HG02981 (cell line): ENCODE measurements at regions not wholly inside any gene's neighbourhood (a gene's known extent, or its start where the extent isn't known, plus 50 kb on each side); places are given as distances from the start of the nearest gene placed in this dataset.

ENCODE experiments used
- ATAC-seq: cut with Tn5 transposase; IDR thresholded peaks from one replicate; pipeline ENCODE4 v1.9.1; 2021; ENCODE audit warnings: mild to moderate bottlenecking, moderate library complexity; ENCODE audit not compliant: unreplicated experiment

DNA sequence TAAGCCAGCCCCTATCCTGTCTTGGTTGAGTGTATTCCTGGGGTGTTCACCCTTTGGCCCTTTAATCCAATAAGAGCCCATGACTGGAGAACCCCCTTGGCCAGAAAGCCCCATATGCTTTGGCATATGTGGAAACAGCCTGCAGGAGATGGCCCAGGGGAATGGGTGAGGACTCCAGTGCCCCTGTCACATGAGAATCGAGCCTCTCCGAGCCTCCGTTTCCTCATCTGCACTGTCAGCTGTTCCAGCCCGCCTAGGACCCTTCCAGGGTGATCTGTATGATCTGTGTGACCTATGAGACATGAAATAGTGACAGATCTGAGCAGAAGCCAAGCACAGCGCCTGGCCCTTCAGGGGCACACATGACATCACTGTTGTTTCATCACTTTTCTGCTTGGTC, 300.7 kb downstream of the ZNF536 start:
- no peak for ATAC-seq

DNA sequence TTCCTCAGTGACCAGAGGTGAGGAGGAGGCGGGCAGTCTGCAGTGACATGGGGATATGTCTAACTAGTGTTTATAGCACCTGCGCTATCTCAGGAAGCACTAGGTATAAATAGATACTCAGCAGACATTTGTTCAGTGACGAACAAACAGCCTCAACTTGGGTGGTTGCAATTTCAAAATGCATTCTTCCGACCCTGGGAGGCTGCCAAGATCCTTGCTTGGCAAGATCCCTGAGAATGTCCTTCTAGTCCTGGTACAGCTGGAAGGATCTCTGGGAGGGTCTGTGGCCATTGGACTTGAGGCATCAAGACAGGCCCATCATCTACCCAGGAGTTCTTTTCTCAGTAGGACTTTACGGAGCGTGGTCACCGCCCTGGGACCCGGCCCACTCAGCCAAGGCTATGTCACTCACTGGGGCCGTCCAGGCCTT, 299.5 kb downstream of the ZNF536 start:
- ATAC-seq: no peak

DNA sequence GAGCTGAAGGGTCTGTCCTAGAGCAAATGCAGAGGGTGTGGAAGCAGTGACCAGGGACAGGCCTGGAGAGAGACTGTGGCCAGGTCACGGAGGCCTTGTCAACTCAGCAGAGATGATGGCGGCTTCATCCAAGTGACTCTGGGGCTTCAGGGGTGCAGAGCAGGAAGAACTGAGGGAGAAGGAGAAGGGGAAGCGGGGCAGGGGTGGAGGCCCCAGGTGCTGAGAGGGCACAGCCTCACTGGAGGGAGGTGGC, 299.1 kb downstream of the ZNF536 start:
- no peak for ATAC-seq

DNA sequence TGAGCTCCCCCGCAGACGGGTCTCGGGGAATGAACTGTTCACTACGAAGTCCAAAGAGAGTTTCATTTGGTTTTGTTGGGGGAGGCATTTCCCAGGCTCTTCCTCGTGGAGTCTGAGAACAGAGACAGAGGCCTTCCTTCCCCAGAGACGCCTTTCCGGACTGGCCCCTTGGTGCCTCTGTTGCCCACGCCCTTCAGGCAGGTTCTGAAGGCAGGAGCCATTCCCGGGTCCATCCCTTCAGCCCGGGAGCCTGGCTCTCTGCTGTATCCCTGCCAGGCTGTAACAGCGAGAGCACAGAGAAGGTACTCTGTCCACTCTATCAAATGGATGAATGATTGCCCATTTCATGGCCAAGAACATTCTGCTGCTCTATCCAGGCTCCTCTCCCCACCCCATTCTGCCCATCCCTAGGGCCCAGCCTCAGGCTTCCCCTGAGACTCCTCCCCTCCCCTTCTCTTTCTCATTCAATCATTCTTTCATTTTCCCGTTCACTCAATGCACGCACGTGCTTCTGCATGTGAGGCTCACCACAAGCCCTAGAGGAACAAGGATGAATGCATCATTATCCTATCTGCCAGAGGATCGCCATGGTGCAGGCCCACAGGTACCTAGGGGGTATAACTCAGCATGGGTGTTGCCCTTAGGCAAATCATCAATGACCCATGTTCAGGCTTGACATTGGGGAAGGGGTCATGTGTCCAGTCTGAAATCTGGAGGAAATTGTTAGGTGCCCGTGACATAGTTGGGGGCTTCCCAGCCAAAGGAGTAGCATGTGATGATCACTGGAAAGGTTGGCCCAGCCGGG, 298.6 kb downstream of the ZNF536 start:
- ATAC-seq: no peak

DNA sequence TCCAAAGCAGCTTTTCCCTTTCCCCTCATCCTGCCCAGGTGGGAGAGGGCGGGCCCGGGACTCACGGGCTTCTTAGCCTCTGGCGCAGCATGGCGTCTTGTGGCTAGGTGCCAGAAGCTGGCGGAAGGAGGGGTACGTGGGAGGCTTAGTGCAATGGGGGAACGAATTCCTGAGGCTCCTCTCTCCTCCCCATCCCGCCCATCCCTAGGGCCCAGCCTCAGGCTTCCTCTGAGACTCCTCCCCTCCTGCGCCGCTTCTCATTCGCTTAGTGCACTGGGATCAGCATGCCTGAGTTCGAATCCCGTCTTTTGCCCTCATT, 297.8 kb downstream of the ZNF536 start:
- ATAC-seq: no peak

DNA sequence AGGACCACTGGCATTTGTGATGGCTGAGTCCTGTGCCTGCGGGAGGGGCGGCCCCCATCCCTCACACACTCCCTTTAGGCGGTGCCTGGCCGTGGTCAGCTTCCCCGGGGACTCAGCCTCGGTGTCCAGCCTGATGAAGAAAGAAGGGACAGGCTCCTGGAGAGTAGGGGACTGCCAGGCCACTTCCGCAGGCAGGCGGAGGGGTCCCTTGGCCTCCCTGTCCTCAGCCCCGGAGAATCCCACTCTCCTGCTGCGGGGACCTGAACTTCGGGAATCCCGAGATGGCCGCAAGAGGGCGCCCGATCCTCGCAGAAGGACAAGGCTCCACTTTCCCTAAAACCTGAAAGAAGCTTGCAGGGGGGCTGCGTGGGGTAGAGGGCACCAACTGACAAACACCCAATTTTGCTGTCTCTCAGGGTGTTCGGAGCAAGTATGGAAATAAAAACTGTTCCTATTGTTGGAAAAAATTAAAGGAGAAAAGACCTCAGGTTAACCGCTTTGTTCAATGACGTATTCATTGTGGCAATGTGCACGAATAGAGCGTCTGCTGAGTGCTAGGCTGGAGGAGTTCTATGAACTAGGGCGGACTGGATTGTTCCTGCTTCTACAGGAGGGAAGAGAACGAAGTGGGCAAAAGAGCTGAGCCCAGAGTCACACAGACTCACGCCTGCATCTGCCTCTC, 297.3 kb downstream of the ZNF536 start:
- ATAC-seq: no peak

DNA sequence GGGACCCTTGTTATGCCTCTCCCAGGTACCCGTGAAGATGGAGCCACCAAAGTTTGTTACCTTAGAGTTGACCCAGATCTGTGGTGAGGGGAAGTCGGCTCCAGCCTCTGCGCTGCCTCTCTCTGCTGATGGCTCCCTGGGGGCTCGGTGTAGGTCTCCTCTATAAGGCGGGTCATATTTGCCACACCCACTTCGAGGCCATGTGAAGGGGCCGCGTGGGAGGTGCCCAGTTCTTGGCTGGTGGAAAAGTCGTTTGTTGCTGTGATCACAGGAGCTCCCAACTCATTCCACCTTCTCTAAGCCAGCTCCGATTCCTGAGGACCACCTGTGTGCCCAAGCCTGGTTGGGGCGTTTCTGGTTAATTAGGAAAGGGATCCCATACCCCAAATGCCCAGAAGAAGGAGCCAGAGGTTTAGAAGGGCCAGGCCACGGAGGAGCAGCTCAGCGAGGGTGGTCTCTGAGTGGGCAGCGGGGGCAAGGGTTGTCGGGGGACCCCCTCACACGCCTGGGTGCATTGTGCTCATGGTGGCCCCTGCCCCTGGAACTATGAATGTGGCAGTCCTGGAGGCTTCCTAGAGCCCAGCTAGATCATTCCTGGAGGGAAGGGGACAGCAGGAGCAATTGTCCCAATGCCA, 296.5 kb downstream of the ZNF536 start:
- ATAC-seq: no peak

DNA sequence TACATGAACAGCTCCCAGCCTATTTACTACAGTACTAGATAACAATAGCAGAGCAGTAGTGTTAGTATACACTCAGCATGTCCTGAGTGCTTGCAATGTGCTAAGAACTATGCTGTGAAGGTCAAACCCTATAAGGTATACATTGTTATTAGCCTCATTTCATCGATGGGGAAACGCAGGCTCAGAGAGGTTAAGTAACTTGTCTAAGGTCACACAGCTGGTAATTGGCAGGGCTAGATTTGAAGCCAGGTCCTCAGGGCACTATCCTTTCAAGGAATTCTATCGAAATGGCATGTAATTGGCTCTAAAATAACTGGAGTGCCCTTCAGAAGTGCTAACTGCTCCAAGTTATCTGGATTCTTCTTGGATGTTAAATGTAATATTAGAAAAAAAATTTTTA, 295.6 kb downstream of the ZNF536 start:
- ATAC-seq: no peak

DNA sequence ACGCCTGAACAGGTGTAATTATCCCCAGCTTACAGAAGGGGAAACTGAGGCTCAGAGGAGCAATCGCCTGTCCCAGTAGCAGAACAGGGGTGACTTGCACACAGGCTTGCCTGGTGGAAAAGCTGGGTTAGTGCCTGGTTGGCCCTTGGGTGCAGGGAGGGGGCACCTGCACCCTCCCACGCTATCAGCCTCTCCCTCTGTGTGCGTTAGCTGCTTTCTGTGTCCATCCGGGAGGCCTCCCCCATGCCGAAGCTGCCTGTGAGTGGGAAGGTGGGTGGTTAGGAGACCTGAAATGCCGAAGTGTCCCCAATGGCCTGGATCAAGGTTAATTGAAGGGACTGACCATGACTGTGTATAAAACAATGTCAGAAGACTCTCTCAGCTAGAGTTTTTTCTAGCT, 295.0 kb downstream of the ZNF536 start:
- ATAC-seq: no peak

DNA sequence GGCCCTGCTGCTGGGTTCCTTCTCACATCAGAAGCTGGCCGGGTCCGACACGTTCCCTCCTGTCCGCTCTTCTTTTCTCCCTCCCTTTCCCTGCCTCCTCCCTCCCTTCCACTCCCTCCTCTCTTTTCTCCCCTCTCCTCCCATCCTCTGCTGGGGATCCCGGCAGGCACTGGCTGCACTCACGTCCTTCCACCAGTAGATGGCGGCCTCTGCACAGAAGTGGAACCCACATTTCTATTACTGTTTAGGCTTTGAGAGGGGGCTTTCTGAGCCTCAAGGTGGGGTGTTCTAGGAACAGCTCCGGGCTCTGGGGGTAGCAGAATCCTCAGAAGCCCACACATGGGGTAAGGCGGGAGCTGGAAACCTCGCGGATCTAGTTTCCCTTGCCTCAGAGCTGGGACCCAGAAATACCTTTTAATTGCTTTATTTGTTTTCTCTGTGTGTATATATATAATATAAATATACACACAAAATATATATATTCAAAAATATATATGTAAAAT, 294.2 kb downstream of the ZNF536 start:
- no peak for ATAC-seq

DNA sequence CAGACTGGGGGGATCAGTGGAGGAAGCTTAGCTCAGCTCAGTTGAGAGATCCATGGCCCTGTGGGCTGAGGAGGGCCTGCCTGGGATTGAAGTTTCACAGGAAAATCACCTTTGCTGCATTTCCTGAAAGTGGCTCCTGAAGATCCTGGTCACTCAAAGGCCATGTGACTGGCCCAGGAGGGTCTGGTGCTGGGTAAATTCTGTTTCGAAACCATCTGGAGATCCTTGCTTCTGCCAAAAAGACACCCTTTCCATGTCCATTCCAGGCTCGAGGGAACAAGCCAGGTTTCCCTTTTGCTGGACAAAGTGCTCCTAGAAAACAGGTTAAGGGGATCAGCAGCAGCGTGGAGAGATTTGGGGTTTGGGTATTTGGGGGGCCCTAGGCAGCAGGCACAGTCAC, 293.3 kb downstream of the ZNF536 start:
- ATAC-seq: no peak

DNA sequence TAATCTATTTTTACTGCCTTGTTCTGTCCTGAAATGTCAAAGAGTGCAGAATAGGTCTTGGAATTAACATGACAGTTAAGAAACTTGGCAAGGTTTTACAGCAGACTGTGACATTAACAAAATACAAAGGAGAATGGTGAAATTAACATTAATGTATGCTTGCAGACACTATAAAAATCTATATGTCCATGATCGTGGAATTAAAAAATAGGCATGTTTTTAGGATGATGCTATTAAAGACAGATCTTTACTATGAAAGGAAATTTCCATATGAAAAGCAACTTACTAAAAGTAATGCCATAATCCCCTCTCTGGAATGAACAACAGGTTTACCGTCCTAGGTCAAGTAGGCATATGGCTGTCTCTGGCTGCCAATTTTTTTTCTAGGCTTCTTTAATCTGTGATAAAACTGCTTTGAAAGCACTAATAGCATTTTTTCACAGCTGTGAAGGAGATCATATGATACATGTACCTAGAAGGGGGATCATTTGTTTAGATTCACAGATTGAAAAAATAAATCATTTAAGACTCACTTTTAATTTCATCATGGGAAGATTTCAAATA, 291.5 kb downstream of the ZNF536 start:
- no peak for ATAC-seq

DNA sequence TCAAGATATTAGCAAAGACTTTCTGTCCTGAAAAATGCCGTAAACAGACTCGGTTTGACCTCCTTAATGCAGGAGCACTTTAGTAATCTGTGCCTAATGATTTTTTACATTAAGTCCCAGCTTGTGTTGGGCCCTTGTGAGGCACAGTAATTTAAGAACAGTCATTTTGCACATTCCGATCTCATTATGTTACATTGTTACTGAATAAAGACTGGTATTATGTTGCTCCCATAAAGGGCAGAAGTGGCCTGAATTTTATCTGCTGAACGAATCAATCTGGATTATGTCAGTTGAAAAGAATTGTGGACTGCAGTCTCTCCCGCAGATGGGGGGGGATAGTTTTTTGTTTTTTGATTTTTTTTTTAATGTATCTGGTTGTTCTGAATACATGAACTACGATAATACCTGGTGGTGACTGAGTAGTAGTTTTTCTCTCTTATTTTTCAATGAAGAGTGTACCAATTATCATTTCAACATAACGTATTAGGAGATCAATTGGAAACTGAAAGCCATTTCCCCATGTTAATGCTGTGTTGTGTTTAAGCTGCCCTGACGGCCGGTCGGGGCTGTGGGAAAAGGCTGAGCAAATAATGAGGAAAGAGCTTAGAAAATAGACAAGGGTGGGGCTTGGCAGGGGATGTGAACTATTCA, 290.2 kb downstream of the ZNF536 start:
- no peak for ATAC-seq

DNA sequence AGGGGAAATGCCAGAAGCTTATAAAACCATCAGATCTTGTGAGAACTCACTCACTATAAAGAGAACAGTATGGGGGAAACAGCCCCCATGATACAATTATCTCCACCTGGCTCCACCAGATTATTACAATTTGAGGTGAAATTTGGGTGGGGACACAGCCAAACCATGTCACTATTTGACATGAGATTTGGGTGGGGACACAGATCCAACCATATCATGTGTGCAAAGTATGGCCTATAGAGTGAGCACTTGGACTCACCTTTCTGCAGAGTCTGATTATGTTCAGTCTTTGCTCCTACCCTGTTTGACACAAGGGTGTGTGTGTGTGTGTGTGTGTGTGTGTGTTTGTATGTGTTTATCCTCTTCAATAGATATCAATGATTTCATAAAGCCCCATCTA, 287.5 kb downstream of the ZNF536 start:
- ATAC-seq: no peak

DNA sequence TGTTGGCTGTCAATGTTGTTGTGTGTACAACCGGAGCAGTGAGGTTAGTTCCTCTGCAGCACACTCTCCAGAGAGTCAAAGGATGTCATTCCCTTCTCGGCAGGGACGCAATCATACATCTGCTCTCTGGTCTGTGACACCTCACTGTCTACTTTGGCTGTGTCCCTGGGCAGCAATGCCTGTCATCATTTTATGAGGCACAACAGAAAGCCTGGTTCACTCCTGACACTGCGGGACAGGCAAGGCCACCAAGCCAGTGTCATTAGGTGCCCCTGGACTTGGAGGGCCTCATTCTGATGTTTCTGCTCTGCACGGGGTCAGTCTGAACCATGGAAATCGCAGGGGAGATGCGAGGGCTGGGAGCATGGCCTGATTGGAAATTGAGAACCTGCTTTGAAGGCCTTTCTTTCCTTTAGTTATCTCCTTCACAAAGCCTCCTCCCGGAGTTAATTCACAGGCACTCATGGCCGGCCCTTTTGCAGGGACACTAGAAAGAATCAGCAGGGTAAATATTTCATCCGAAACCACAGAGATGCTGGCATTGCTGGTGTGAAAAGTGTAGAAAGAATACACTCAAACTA, 284.4 kb downstream of the ZNF536 start:
- ATAC-seq: no peak

DNA sequence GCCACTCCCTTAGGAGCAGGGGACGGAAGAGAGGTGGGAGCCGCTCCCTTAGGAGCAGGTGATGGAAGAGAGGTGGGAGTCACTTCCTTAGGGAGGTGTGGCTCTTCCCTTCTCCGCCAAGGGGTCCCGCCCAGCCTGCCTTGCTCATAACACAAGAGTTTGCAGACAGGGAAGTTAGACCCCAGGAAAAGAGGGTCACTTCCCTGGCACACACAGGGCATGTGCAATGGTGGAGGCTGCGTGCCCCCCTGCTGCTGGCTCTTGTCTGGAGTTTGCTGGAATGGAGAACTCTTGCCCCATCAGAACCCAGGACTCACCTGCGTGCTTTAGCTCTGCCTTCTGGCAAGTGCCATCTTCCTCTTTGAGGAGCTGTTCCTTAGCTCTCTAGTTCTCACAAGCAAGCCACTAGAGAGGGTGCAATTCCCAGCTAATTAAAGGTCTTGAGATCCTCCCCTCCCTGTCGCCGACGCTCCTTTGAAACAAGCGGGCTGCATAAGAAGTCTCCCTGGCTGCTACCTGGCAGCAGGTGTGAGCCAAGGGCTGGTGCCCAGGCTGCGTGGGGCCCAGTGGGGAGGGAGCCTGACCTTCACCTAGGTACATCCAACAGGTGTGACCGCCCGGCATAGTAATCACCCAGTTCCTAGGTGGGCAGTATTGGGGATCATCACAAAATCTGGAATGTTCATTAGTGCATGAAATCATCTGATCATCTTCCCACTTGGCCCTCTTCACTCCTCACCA, 281.6 kb downstream of the ZNF536 start:
- ATAC-seq: no peak

DNA sequence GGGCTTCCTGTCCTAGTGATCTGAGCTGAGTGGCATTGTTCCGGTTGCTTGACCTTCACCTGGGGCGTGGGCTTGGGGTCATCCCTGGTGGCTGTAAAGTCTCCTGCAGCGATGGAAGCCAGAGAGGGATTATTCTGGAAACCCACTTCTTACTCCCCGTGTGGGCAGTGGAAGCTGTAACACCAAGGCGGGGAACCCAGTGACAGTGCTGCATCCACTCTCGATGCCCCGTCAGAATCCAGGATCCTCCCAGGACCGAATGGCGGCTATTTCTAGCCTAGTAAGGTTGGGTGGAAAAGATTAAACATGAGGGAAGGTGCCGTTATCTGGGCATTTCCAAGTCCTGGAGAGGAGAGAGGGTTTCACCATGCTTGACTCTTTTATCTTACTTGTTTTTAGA, 280.6 kb downstream of the ZNF536 start:
- ATAC-seq: no peak

DNA sequence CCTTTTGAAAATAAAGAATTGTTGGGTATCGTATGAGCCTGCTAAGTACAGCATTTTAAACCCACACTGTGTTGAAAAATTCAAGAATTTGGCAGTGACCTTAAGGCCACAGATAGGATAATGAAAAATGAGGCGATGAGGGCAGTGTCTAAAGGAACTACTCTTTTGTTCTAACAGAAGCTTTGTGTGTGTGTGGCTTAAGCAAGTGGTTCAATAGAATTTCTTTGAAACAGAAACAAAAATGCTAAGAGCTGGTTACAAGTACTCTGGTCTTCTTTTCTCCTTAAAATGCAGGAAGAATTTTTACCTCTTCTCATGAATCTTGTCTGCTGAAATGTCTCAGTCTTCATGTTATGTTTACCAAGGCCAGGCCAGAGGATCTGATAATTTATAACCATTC, 279.5 kb downstream of the ZNF536 start:
- no peak for ATAC-seq

DNA sequence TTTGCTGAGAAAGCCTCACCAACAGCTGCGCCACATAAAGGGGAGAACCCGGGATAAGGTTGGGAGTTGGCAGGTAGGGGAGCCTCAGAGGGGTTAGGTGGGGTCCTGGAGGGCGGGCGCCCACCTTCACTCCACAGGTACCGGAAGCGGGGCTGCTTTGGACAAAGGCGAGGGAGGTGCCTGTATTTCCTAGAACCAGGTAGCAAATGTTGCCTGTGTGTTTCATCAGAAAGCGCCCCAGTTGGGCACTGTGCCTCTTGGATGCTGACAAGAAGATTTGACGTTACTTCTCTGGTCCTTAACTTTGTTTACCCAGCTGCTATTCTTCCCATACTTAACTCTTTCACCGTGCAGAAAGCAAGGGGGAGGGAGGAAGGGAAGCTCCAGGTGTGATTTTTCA, 278.9 kb downstream of the ZNF536 start:
- no peak for ATAC-seq

DNA sequence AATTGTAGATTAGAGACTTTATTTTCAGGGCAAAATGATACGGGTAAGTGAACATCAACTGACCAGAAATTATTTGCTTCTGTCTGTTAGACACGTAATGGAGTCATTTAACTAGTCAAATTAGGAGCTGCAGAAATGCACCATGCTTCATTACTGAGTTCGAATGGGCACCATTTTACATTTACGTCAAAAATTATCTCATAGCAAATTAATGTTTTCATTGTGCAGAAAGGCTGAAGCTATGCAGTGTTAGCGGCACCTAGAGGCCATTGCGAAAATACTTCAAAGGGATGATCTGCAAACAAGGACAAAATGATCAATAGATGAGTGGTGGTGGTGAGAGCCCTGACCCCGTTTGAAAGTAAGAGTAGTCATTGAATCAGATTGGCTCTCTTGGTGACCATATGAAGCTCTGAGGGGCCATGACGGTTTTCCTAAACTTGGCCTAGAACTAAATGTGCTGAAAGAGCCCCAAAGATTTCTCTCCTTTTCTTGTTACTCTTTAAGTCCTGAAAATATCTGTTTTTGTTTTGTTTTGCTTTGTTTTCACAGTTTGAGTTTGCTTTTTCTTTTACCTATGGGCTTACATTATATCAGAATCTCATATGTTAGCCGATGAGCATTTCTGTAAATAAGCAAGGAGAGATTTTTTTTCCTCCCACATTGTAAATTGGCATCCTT, 277.9 kb downstream of the ZNF536 start:
- no peak for ATAC-seq
